Esophagus mucosa (tissue), 1 donor: ENCODE measurements at regions not wholly inside any gene's neighbourhood (a gene's known extent, or its start where the extent isn't known, plus 50 kb on each side); places are given as distances from the start of the nearest gene placed in this dataset.

Experiments used
- ATAC-seq: fragments of 200-7000 bp; cut with Tn5 transposase; one replicate; pipeline ENCODE4 v1.9.1; 2020
- donor health status: DM: yes; HTN: yes; CAD: no.

DNA sequence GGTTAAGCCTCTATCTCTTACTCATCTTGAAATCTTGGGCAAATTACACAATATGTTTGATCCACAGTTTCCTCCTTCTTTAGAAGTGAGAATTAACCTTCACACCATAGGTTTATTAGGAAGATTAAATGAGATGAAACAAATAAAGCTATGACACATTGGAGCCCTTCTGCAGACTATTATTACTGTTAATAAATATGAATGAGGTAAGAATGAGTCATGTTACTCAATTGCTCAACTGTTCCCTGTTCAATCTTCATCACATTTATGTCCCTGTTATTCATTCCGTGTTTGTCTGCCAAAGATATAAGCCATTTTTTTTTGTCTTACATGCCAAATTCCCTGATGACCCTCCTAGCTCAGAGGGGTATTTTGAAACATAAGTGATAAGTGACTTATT is 52.1 kb upstream of the PAPPA start:
- peak; percentile 91 for ATAC-seq

DNA sequence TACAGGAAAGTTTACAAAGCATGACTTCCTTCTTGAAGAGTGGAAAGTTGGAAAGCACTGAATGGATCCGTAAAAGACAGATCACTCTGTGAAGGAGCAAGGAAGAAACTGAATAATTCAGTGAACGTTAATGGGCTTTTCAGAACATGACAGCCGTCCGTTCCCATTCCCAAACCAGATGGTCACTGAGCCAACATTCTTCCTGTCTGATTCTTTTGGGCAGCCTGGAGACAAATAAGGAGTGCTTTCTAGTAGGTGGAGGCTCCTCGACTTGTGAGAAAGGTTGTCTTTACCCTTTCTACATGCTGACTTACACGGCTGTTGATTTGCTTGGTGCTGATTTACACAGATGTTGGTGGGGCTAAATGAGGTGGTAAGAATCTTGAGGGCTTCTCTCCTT is 51.0 kb upstream of the PAPPA start:
- no peak for ATAC-seq
